GM19463 (cell line): ENCODE measurements at regions not wholly inside any gene's neighbourhood (a gene's known extent, or its start where the extent isn't known, plus 50 kb on each side); places are given as distances from the start of the nearest gene placed in this dataset.

ENCODE experiments used
- ATAC-seq: cut with Tn5 transposase; IDR thresholded peaks from one replicate; pipeline ENCODE4 v1.9.1; 2021; ENCODE audit warnings: mild to moderate bottlenecking, moderate library complexity; ENCODE audit not compliant: unreplicated experiment

GRCh38 chr7:22627136-22627535, 99.9 kb upstream of the IL6 start:
- no peak for ATAC-seq

DNA sequence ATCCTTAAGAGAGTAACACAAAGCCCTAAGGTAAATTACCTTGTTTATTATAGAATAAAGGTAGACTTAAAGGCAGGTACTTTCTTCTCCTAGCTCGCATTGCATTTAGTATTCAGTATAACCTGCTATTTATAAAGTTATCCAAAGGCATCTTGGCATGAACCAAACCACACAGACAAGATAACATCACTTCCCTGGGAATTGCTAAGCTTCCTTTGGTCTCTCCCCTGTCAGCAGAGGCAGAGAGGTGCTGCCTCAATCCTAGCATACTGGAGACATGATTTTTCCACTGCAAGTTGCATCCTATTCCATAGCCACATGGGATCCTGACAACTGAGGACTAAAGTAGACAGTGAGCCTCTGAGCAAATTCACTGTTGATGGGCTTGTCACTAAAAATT, 101.7 kb upstream of the IL6 start:
- ATAC-seq = no peak

DNA sequence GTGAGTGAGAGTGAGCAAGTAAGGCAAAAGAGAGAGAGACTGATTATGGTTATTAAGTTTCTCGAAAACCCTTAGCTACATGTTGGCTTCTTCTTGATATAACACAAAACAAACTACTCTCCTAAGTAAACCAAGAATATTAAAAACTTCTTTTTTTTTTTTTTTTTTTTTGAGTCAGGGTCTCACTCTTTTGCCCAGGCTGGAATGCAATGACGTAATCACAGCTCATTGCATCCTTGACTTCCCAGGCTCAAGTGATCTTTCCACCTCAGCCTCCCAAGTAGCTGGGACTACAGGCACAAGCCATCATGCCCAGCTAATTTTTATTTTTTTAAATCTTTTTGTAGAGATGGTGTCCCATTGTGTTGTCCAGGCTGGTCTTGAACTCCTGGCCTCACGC, 102.2 kb upstream of the IL6 start:
- no peak for ATAC-seq

DNA sequence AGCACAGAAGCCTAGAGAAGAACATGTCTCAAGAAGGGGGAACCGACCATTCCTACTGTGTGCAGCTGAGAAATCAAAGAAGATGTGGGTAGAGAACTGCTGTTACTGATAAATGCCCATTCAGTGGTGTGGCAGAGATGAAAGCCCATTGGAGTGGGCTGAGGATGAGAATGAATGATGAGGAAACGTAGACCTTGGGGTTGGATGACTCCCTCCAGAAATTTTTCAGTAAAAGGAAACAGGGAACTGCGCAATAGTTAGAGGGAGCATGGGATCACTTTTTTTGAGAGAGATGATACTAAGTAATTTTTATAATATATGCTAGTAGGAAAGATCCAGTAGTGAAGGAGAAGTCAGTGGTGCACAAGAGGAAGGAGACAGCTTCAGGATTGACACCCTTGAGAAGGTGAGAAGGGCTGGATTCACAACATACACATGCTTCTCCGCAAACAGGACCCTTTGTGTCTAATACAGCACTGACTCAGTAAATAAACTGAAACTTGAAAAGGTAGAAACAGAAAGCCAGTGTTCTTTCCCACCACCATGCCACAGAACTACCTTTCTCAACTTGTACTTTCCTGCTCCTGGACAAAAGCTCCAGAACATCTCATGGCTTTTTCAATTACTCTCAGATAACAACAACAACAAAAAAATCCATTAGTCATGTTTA, 104.7 kb upstream of the IL6 start:
- ATAC-seq = no peak

DNA sequence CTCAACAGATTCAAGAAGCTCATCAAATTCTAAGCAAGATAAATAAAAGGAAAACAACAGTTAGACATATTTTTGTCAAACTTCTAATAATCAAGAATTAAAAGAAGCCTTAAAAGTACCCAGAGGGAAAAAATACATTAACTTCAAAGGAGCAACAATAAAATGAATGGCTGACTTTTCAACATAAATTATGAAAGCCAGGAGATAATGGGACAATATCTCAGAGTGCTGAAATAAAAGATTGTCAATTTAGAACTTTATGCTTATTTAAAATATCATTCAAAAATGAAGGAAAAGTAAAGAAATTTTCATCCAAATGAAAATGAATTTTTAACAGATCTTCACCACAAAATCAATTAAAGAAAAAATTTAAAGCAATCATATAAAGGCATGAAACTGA, 108.5 kb upstream of the IL6 start:
- ATAC-seq = no peak

GRCh38 chr7:22617166-22617565, 109.8 kb upstream of the IL6 start:
- no peak for ATAC-seq

DNA sequence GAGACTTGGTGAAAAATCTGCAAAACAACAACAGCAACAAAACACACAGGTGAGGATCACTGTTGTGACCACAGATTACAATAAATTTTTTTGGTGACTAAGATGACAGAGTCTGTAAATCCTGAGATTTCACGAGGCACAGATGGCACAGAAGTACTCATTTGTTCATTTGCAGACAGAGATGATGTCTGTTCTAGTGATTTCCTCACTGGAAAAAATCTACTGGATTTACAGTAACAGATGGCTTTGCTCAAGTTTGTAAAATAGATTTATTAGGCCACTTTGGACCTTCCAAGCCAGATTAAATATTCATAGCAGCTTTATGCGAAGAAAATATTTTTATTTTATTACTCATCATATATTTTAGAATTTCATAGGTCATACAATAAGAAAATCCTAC, 113.5 kb upstream of the IL6 start:
- ATAC-seq = no peak

GRCh38 chr7:22612776-22613175, 112.8 kb upstream of the STEAP1B start:
- no peak for ATAC-seq

DNA sequence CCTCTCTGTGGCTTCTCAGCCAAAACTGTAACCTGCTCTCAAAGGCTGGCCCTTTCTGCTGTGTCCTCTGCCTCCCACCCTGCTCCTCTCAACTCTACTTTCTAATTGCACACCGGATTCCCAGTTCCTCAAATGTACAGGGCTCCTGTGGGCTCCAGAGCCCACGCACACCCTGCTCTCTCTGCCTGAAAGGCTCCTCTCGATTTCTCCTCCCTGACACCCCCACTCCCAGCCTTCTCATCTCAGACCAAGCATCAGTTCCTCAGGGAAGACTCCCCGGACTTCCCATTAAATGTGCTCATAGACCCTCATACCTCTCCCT, 111.7 kb upstream of the STEAP1B start:
- ATAC-seq = no peak

- ATAC-seq = no peak
Measured at GRCh38 chr7:22610951-22611757, 111.2 kb upstream of the STEAP1B start.

- ATAC-seq = no peak
Measured at GRCh38 chr7:22610263-22610662, 110.3 kb upstream of the STEAP1B start.

- ATAC-seq = no peak
Measured at GRCh38 chr7:22607180-22607579, 107.2 kb upstream of the STEAP1B start.

- ATAC-seq = no peak
Measured at GRCh38 chr7:22604246-22604645, 104.3 kb upstream of the STEAP1B start.

- ATAC-seq = no peak
Measured at GRCh38 chr7:22601812-22602565, 102.0 kb upstream of the STEAP1B start.

- no peak for ATAC-seq
Measured at GRCh38 chr7:22601408-22601807, 101.4 kb upstream of the STEAP1B start.

GRCh38 chr7:22601003-22601402, 101.0 kb upstream of the STEAP1B start:
- no peak for ATAC-seq

DNA sequence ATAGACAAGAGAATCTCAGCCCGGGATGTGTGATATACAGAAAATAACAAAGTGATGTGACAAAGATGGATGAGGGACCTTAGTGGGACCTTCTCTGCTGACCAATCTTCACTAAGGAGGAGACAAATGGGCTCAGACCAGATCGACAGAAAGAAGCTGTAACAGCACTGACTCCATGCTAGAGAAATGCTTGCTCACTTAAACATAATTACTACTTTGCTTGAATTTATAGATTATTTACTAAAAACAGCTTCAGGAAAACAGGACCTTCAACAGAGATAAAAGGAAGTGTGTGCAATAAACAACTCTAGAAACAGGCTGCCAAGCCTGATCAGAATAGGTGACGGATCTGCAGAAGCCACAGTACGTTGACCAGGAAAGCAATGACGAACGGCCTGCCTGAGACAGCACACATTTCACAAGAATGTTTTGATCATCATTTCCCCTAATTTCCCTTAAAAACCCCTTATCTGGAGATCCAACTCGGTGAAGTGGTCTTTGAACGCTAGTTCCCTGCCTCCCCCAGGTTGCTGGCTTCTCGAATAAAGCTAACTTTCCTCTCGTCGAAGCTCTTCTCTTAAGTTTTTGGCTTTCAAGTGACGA, 98.4 kb upstream of the STEAP1B start:
- ATAC-seq = no peak

- ATAC-seq = no peak
Measured at GRCh38 chr7:22597844-22598243, 97.9 kb upstream of the STEAP1B start.

- no peak for ATAC-seq
Measured at GRCh38 chr7:22596763-22597400, 96.9 kb upstream of the STEAP1B start.

GRCh38 chr7:22594020-22594419, 94.0 kb upstream of the STEAP1B start:
- ATAC-seq = no peak

DNA sequence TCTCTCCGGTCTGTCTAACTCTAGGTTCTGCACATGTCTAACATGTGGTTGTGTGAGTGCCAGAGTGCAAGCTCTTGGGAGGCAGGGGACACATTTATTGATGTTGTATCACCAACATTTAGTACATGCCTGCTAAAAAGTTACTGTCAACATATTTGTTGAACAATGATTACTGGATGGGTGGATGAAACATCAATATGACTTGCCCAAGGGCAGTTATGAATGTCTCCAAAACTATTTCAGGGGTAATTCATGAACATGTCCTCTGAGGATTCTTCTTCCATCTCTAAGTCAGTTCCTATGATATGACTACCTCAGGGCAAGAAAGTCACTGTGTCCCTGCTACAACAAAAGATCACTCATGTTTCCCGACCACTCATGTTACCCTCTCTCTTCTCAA, 91.3 kb upstream of the STEAP1B start:
- ATAC-seq = no peak
